Heart left ventricle (tissue), 16 donors: ENCODE measurements at regions not wholly inside any gene's neighbourhood (a gene's known extent, or its start where the extent isn't known, plus 50 kb on each side); places are given as distances from the start of the nearest gene placed in this dataset.

Experiments
- ATAC-seq, 4 donors: fragments of 200-7000 bp; cut with Tn5 transposase; one replicate each; pipeline ENCODE4 v1.9.1; 2020 to 2022; ENCODE audit warnings: moderate library complexity in 4 of 4, mild to moderate bottlenecking in 3 of 4, moderate number of reproducible peaks in 1 of 4
- DNase-seq, 5 donors: peaks; one replicate each; pipeline ENCODE4 v3.0.0-alpha.2; 2020
- H3K27ac ChIP-seq, 12 donors: fragments of 200-600 bp; sonication (generic) in 4 of 12; one replicate each; pipeline versions ENCODE4 v1.5.0 to v1.8.0; 2016 to 2022; ENCODE audit warnings: mild to moderate bottlenecking in 2 of 12
- H3K27me3 ChIP-seq, 9 donors: fragments of 200-600 bp; sonication (generic) in 2 of 9; one replicate each; pipeline versions ENCODE4 v1.5.1 to v1.8.0; 2016 to 2022; ENCODE audit warnings: mild to moderate bottlenecking in 3 of 9
- H3K36me3 ChIP-seq, 9 donors: fragments of 200-600 bp; sonication (generic) in 2 of 9; one replicate each; pipeline versions ENCODE4 v1.5.0 to v1.8.0; 2018 to 2022; ENCODE audit warnings: mild to moderate bottlenecking in 2 of 9
- H3K4me1 ChIP-seq, 12 donors: fragments of 200-600 bp; sonication (generic) in 4 of 12; one replicate each; pipeline versions ENCODE4 v1.5.0 to v1.8.0; 2016 to 2022; ENCODE audit warnings: mild to moderate bottlenecking in 3 of 12
- H3K4me3 ChIP-seq, 12 donors: fragments of 200-600 bp; sonication (generic) in 4 of 12; one replicate each; pipeline versions ENCODE4 v1.5.0 to v1.8.0; 2017 to 2022; ENCODE audit warnings: mild to moderate bottlenecking in 9 of 12, moderate library complexity in 4 of 12
- H3K9me3 ChIP-seq, 12 donors: fragments of 200-600 bp; sonication (generic) in 4 of 12; one replicate each; pipeline versions ENCODE4 v1.5.0 to v1.8.0; 2016 to 2022; ENCODE audit warnings: mild to moderate bottlenecking in 1 of 12
- CTCF ChIP-seq, 12 donors: fragments of 200-600 bp; sonication (generic) in 4 of 12; IDR thresholded peaks; one replicate each; pipeline versions ENCODE4 v1.5.0 to v1.8.0; 2018 to 2022; ENCODE audit warnings: antibody characterized with exemption in 12 of 12, mild to moderate bottlenecking in 5 of 12
- POLR2A ChIP-seq, 2 donors: fragments of 450-650 bp; IDR thresholded peaks; one replicate each; pipeline ENCODE4 v1.6.1; 2017; ENCODE audit warnings: antibody characterized with exemption in 2 of 2, mild to moderate bottlenecking in 2 of 2, moderate library complexity in 2 of 2
- WGBS, 4 donors: extraction: QIAGEN DNeasy Blood & Tissue Kit in 2 of 4; methylation state at CpG; one replicate each; pipeline versions ENCODE4 v1.1.5 to v1.1.7; 2013 to 2018; 5-methylcytosine and 5-hydroxymethylcytosine counted together
- intact Hi-C, 10 donors: fragments of 100-400 bp; cut with DNase I; formaldehyde crosslinking; loops; one replicate each; pipeline versions ENCODE4 v1.11.1 to v1.14.2; 2022
- donor health status: ischemic (EF 13 %, LVEDD 7.1; RV severe dilation, severe dysfunction).
- donor health status: healthy with polysubstance abuse.
- donor health status: DM: no; HTN: yes; CAD: no.
- donor health status: DM: no; HTN: no; CAD: no.
- donor health status: ischemic (EF 25% LVEDD 6.9; RV normal size, moderate dysfunction).
- donor health status: ischemic (EF 25% LVEDD 5.7; RV mildly dilated, moderate dysfunction).
- donor health status: healthy.
- donor health status: DM: yes; HTN: yes; CAD: no.
- donor health status: ischemic (EF 35%, LVEDD 5.7; RV mildly dilated, moderate dysfunction).
- donor health status: nonischemic (EF 11% LVEDD 7.7; RV severe dilation, severe dysfunction).
- donor health status: DM: yes; HTN: yes; CAD: no.
- donor health status: PGD.
- donor health status: ischemic (EF 29% LVEDD 5.4; RV normal size, mild dysfunction).
- donor health status: nonischemic (EF 23%, LVEDD 6.1; RV moderate dilation, normal function).

GRCh38 chr5:15256485-15256884, 243.5 kb upstream of the FBXL7 start:
- Histone ChIP-seq H3K4me3 (no peak overlapping the region), H3K9me3 (no peaks in the 10 kb centered on the region), H3K27me3 (no peaks in the 10 kb centered on the region), H3K36me3 (no peaks in the 10 kb centered on the region), H3K4me1 (peaks cover 0 to 17% (median 4%) of the 10 kb centered on the region in 12 donors), H3K27ac (no peak overlapping the region)
- ATAC-seq (no peak), DNase-seq (no peak)
- TF ChIP-seq CTCF (IDR thresholded peaks at IDR 0.05) (no peak), POLR2A (IDR thresholded peaks at IDR 0.05) (no peak)
- 63 to 69% (median 67%) methylated on average over 4 of the region's 4 CpGs for WGBS, 4 donors
- intact Hi-C loops = no loop called here

- no peaks in the 10 kb centered on the region for H3K27me3 ChIP-seq
- no peaks in the 10 kb centered on the region for H3K9me3 ChIP-seq
- peaks cover 0 to 8% (median 0%) of the 10 kb centered on the region in 12 donors for H3K4me1 ChIP-seq
- TF ChIP-seq POLR2A (IDR thresholded peaks at IDR 0.05) (no peak), CTCF (IDR thresholded peaks at IDR 0.05) (no peak)
- H3K4me3 ChIP-seq = no peak overlapping the region
- no peaks in the 10 kb centered on the region for H3K36me3 ChIP-seq
- ATAC-seq (no peak), DNase-seq (no peak)
- H3K27ac ChIP-seq = no peak overlapping the region
- WGBS, 4 donors = 54 to 62% (median 59%) methylated on average over 2 of the region's 2 CpGs
- intact Hi-C loops = no loop called here
These were observed 244.4 kb upstream of the FBXL7 start for GRCh38 chr5:15255576-15255975.

- no peak for ATAC-seq
- Histone ChIP-seq H3K27me3 (no peaks in the 10 kb centered on the region), H3K36me3 (no peaks in the 10 kb centered on the region), H3K27ac (no peak overlapping the region), H3K4me1 (no peaks in the 10 kb centered on the region), H3K4me3 (no peak overlapping the region), H3K9me3 (no peaks in the 10 kb centered on the region)
- no peak for DNase-seq
- 86 to 91% (median 88%) methylated on average over 3 of the region's 3 CpGs for WGBS, 4 donors
- intact Hi-C loops = no loop called here
- TF ChIP-seq CTCF (IDR thresholded peaks at IDR 0.05) (no peak), POLR2A (IDR thresholded peaks at IDR 0.05) (no peak)
These were observed 245.4 kb upstream of the FBXL7 start for GRCh38 chr5:15254607-15255006.

- Histone ChIP-seq H3K36me3 (no peaks in the 10 kb centered on the region), H3K4me3 (no peak overlapping the region), H3K27me3 (no peaks in the 10 kb centered on the region), H3K27ac (no peak overlapping the region), H3K4me1 (no peaks in the 10 kb centered on the region), H3K9me3 (peaks cover 0 to 2% (median 0%) of the 10 kb centered on the region in 12 donors)
- ATAC-seq = no peak
- WGBS, 4 donors = 89 to 94% (median 93%) methylated on average over 3 of the region's 3 CpGs
- TF ChIP-seq CTCF (IDR thresholded peaks at IDR 0.05) = no peak
- no peak for TF ChIP-seq POLR2A (IDR thresholded peaks at IDR 0.05)
- DNase-seq = no peak
- intact Hi-C loops = no loop called here
These were observed 247.6 kb upstream of the FBXL7 start for GRCh38 chr5:15252331-15252730.
